H1 (cell line): ENCODE measurements at regions not wholly inside any gene's neighbourhood (a gene's known extent, or its start where the extent isn't known, plus 50 kb on each side); places are given as distances from the start of the nearest gene placed in this dataset.

Experiments used
- ATF3 ChIP-seq: IDR thresholded peaks from 2 replicates; pipeline ENCODE4 v1.6.1; 2011; ENCODE audit warnings: low read depth, mild to moderate bottlenecking, low read length; ENCODE audit not compliant: insufficient read depth
- CHD7 ChIP-seq: fragments of 300-600 bp; sonication (generic); IDR thresholded peaks from 2 replicates; pipeline ENCODE4 v1.7.1; 2012; ENCODE audit warnings: low read length, moderate library complexity, mild to moderate bottlenecking, inconsistent platforms; ENCODE audit not compliant: insufficient replicate concordance
- POLR2AphosphoS5 ChIP-seq: IDR thresholded peaks from 2 replicates; pipeline ENCODE4 v1.6.1; 2011; ENCODE audit warnings: low read depth, low read length
- TAF7 ChIP-seq: optimal IDR thresholded peaks from 2 replicates; pipeline ENCODE3; 2011; ENCODE audit warnings: low read depth, mild to moderate bottlenecking, inconsistent platforms, low read length, moderate library complexity, borderline replicate concordance

GRCh38 chr2:107259408-107260195, 373.6 kb upstream of the ST6GAL2 start (continued):
- no peak for TF ChIP-seq CHD7
- no peak for TF ChIP-seq TAF7
- TF ChIP-seq POLR2AphosphoS5, result no peak
- TF ChIP-seq ATF3, result no peak
